GM10266 (cell line): ENCODE measurements at regions not wholly inside any gene's neighbourhood (a gene's known extent, or its start where the extent isn't known, plus 50 kb on each side); places are given as distances from the start of the nearest gene placed in this dataset.

Source experiments
- DNase-seq: peaks from one replicate; pipeline ENCODE4 v3.0.0; 2012; ENCODE audit errors: extremely low spot score
- TF ChIP-seq, protein P1 (sequence below): IDR thresholded peaks from 2 replicates; pipeline ENCODE4 v1.5.1; 2012; ENCODE audit warnings: mild to moderate bottlenecking, low read depth; ENCODE audit not compliant: control insufficient read depth, insufficient read depth; ENCODE audit errors: missing control alignments

DNA sequence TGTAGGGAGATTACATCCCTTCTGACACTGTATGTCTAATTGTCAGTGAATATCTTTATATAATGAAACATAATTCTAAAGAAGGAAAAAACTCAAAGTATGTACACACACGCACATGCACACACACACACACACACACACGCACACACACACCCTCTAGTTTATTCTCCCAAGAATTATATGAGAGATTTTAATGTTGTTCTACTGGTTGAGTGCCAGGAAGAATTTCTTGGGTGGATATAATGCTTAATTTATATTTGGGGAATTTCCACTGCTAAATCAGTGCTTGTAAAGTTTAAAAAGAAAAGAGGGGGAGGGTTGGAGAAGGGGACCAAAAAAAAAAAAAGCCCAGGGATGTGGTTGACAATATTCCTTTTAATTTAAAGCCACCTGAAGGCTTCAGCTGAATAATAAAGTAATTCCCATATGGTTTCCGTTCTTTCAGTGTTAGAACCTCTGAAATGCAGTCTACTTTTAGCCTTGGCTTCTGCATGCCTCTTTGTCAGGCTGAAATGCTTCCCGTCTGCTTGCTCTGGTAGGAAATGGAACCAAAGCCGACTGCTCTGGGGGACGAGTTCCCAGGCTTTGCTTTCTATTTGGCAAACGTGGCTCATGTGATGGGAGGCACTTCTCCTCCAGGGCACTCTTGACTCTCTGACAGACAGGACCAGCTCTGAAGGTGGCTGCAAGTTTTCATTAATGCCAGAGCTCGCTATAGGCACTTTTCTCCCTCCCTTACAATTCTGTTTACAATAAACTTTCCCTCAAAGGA, 225.4 kb downstream of the PRL start:
- no peak for DNase-seq
- TF ChIP-seq, protein P1, sequence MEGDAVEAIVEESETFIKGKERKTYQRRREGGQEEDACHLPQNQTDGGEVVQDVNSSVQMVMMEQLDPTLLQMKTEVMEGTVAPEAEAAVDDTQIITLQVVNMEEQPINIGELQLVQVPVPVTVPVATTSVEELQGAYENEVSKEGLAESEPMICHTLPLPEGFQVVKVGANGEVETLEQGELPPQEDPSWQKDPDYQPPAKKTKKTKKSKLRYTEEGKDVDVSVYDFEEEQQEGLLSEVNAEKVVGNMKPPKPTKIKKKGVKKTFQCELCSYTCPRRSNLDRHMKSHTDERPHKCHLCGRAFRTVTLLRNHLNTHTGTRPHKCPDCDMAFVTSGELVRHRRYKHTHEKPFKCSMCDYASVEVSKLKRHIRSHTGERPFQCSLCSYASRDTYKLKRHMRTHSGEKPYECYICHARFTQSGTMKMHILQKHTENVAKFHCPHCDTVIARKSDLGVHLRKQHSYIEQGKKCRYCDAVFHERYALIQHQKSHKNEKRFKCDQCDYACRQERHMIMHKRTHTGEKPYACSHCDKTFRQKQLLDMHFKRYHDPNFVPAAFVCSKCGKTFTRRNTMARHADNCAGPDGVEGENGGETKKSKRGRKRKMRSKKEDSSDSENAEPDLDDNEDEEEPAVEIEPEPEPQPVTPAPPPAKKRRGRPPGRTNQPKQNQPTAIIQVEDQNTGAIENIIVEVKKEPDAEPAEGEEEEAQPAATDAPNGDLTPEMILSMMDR, result no peak

DNA sequence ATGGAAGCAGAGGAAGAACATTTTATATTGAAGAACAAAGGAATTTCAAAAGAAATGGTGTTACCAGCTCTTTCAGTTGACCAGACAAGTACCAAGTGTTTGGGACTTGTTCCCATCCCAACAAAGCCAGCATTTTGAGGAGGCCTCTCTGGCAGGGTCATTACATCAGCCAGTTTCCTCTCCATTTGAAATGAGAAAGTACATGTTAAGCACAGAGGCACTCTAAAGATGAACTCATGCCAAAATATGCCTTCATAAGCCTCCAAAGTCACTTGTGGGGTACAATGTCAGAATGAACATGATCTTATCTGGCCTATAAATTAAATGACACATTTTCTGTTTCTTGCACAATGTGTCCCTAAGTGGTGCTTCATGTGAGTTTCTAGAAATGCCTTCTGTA, 223.9 kb downstream of the PRL start:
- TF ChIP-seq, protein P1, result no peak
- DNase-seq, result no peak

DNA sequence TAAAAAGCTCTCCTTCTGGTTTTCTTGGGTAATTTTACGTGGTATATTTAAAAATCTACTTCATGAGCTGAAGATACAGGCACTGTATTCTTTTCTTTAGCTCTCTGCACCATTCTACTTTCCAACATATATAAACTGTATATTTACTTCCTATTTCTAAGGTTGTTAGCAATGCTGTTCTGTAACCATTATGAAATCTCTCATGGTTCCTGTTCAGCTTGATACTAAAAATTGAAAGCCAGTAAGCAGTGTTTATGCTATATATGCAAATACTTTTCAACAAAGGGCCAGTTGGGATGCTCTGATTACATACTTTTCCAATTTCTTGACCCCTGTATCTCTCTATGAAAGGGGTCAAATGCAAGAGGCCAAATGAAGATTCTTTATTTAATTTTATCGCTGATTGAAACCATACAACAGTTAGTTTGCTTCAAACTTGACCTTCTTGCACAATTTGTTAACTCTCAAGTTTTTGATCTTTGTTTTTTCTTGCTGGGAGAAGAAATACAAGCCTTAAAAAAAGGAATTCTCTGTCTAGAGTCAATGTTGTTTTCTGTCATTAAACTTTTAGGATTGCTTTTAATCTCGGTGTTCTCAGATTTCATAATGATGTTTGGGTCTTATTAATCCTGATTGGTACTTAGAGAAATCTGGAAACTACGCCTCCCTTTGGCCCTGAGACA, 223.2 kb downstream of the PRL start:
- DNase-seq, result no peak
- TF ChIP-seq, protein P1, result no peak

DNA sequence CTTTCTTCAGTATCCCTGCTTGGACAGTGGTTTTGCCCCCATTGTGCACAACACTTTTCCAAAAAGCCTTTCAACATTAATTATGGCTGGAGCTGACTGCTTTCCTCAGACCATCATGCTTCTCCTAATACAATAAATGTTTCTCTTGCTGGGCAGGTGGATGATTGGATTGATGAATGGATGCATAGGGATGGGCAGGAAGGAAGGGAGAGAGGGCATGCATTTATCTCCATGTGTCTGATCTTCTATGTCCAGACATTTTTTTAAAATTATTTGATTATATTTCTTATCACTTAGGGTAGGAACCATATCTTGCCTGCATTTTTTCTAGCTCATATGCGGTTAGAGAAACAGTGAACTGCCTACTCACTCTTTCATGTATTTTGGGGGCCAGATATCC, 218.5 kb downstream of the PRL start:
- no peak for DNase-seq
- TF ChIP-seq, protein P1, result no peak

DNA sequence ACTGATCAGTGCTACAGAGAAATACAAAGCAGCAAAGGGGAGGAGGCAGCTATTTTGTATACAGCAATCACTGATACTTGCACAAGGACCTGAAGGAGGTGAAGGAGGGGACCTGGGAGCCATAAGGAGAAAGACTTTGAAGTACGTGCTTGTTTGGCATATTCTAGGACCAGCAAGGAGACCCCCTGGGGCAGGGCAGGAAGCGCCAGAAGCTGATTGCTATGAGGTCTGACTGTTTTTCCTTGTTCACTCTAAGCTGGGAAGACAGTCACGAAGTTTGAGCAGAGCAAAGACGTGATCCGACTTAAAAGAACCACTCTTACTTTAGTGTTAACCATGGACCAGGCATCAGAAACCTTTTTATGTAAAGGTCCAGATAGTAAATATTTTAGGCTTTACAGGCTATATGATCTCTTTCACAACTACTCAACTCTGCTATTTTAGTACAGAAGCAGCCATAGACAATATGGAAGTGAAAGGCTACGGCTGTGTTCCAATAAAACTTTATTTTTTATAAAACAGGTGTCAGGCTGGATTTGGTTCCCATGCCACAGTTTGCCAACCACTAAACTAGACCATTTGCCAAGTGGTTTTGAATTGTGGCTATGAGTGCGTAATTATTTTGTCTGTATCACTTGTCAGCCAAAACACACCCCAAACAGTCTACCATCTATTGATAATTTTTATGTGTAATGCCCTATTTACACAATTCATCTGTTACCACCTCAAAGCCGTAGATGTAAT, 217.9 kb downstream of the PRL start:
- no peak for DNase-seq

DNA sequence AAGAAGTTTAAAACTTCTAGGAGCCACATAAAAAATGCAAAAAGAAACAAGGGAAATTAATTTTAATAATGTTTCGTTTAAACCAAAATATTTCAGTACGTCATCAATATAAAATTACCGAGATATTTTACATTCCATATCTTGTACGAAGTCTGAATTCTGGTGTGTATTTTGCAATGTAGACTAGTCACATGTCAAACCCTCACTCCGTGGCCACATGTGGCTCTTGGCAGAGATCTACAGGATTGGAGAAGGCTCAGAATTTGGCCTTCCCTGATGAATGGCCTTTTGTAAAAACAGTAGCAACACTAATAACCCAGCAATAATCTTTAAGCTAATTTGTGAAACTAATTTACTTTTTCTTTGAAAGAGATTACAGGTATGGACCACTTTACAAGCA, 217.1 kb downstream of the PRL start:
- no peak for DNase-seq
- TF ChIP-seq, protein P1, result no peak

More for the DNA sequence above, 217.9 kb downstream of the PRL start:
- TF ChIP-seq, protein P1, result no peak
